Endothelial cell of umbilical vein (primary cell): ENCODE measurements at regions not wholly inside any gene's neighbourhood (a gene's known extent, or its start where the extent isn't known, plus 50 kb on each side); places are given as distances from the start of the nearest gene placed in this dataset.

Experiments used
- BruUV-seq: library from RNA; stranded (reverse); fragments of 400-500 nt; replicated peaks from 2 replicates; lab custom pipeline; 2021; lab: Mats Ljungman, UMichigan
- CTCF ChIA-PET: fragments of 300-600, 350-600 bp; sonication (Branson Sonifier 250); formaldehyde crosslinking; loops from one replicate; lab custom pipeline; 2021; ENCODE audit warnings: antibody characterized with exemption, inconsistent platforms; lab: Charles Lee
- POLR2A ChIA-PET: fragments of 300-600, 350-600 bp; sonication (Branson Sonifier 250); formaldehyde crosslinking; loops from one replicate; lab custom pipeline; 2021; ENCODE audit warnings: antibody characterized with exemption, inconsistent platforms; lab: Charles Lee
- DNase-seq: peaks from one replicate; pipeline ENCODE4 v3.0.0-alpha.2; 2011; ENCODE audit warnings: low read depth, low spot score
- FAIRE-seq: peaks from 2 replicates; lab custom pipeline; 2011; peaks lifted over from hg19 to GRCh38; lab: Jason Lieb, UNC
- H2AFZ ChIP-seq: 2 replicates; pipeline ENCODE4 v1.6.0; 2012; ENCODE audit warnings: low read depth, low read length, control low read depth, inconsistent platforms
- H3K27ac ChIP-seq: 2 replicates; pipeline ENCODE4 v1.5.1; 2011; ENCODE audit warnings: low read depth, mild to moderate bottlenecking, control low read depth, low read length, moderate library complexity; ENCODE audit not compliant: insufficient read depth
- H3K27me3 ChIP-seq, 2 experiments: 2 replicates each; pipeline versions ENCODE4 v1.6.0 to v1.6.1; 2011; ENCODE audit warnings: low read length in 2 of 2, mixed read lengths in 1 of 2; ENCODE audit not compliant: control insufficient read depth in 2 of 2, insufficient read depth in 2 of 2
- H3K36me3 ChIP-seq, 2 experiments: 2 replicates in 1 of 2; 3 replicates in 1 of 2; pipeline ENCODE4 v1.5.1; 2011; ENCODE audit warnings: low read length in 2 of 2, mild to moderate bottlenecking in 1 of 2, moderate library complexity in 1 of 2; ENCODE audit not compliant: control insufficient read depth in 2 of 2, insufficient read depth in 2 of 2; ENCODE audit errors: extremely low read depth in 1 of 2
- H3K4me1 ChIP-seq: 3 replicates; pipeline ENCODE4 v1.5.1; 2011; ENCODE audit warnings: mild to moderate bottlenecking, low read length; ENCODE audit not compliant: control insufficient read depth, insufficient read depth; ENCODE audit errors: extremely low read depth
- H3K4me2 ChIP-seq: 2 replicates; pipeline ENCODE4 v1.6.1; 2011; ENCODE audit warnings: low read length, control low read depth, mixed read lengths; ENCODE audit not compliant: insufficient read depth
- H3K4me3 ChIP-seq, 3 experiments: fragments of 200-600 bp in 1 of 3; sonication (generic), shearing (Covaris generic) in 1 of 3; replicated peaks in 1 of 3; 2 replicates each; pipeline ENCODE4 v1.5.1; 2011 to 2016; ENCODE audit warnings: control low read depth in 3 of 3, low read length in 3 of 3, mild to moderate bottlenecking in 2 of 3, inconsistent platforms in 1 of 3, low read depth in 1 of 3, moderate library complexity in 1 of 3; ENCODE audit not compliant: insufficient read depth in 1 of 3
- H3K79me2 ChIP-seq: 2 replicates; pipeline ENCODE4 v1.6.0; 2012; ENCODE audit warnings: low read length, inconsistent platforms; ENCODE audit not compliant: control insufficient read depth, insufficient read depth
- H3K9ac ChIP-seq: replicated peaks from 2 replicates; pipeline ENCODE3; 2011; ENCODE audit warnings: low read length, control low read depth; ENCODE audit not compliant: insufficient read depth; ENCODE audit errors: extremely low read depth
- H3K9me1 ChIP-seq: replicated peaks from 3 replicates; pipeline ENCODE4 v1.6.0; 2011; ENCODE audit warnings: mild to moderate bottlenecking, low read length; ENCODE audit not compliant: control insufficient read depth, insufficient read depth; ENCODE audit errors: extremely low read depth
- H3K9me3 ChIP-seq: replicated peaks from 2 replicates; pipeline ENCODE4 v1.5.1; 2012; ENCODE audit warnings: low read length, inconsistent platforms; ENCODE audit not compliant: control insufficient read depth, insufficient read depth
- H4K20me1 ChIP-seq: replicated peaks from 2 replicates; pipeline ENCODE3; 2011; ENCODE audit warnings: mild to moderate bottlenecking, low read length; ENCODE audit not compliant: control insufficient read depth, insufficient read depth; ENCODE audit errors: extremely low read depth
- EZH2 ChIP-seq: IDR thresholded peaks from 2 replicates; pipeline ENCODE4 v1.6.1; 2012; ENCODE audit warnings: borderline replicate concordance, low read depth, mild to moderate bottlenecking, moderate library complexity, low read length, inconsistent platforms; ENCODE audit not compliant: severe bottlenecking
- FOS ChIP-seq: IDR thresholded peaks from 2 replicates; pipeline ENCODE4 v1.6.1; 2011; ENCODE audit warnings: mild to moderate bottlenecking, low read length, moderate library complexity, borderline replicate concordance; ENCODE audit not compliant: insufficient read depth
- GATA2 ChIP-seq: IDR thresholded peaks from 2 replicates; pipeline ENCODE4 v1.7.0; 2011; ENCODE audit warnings: low read depth, mild to moderate bottlenecking, moderate library complexity, mixed read lengths, low read length; ENCODE audit not compliant: insufficient read length, insufficient read depth
- JUN ChIP-seq: IDR thresholded peaks from 2 replicates; pipeline ENCODE4 v1.6.1; 2011; ENCODE audit warnings: borderline replicate concordance, low read depth; ENCODE audit not compliant: insufficient read length, insufficient read depth
- MYC ChIP-seq: IDR thresholded peaks from one replicate; pipeline ENCODE4 v1.6.1; 2011; ENCODE audit warnings: mild to moderate bottlenecking, low read depth, low read length
- POLR2A ChIP-seq: IDR thresholded peaks from 2 replicates; pipeline ENCODE4 v1.6.1; 2012; ENCODE audit warnings: low read depth, mild to moderate bottlenecking, control low read depth, low read length
- POLR2AphosphoS5 ChIP-seq: IDR thresholded peaks from 2 replicates; pipeline ENCODE4 v1.6.1; 2012; ENCODE audit warnings: low read depth, mild to moderate bottlenecking, control low read depth, low read length, moderate library complexity; ENCODE audit not compliant: insufficient read depth
- dilution Hi-C: fragments of 300-500 bp; cut with MboI; formaldehyde crosslinking; loops from one replicate; pipeline ENCODE4 v1.15.0; 2019; ENCODE audit warnings: low sequenced_read_pairs; ENCODE audit not compliant: extremely low pct_ligation_motif_present
- intact Hi-C: fragments of 100-400 bp; cut with micrococcal nuclease; formaldehyde crosslinking; loops from one replicate; pipeline ENCODE4 v1.10.0; 2022
- TF ChIP-seq, protein P1 (sequence below): IDR thresholded peaks from 2 replicates; pipeline ENCODE4 v1.6.1; 2011; ENCODE audit not compliant: insufficient read depth, insufficient read length
- TF ChIP-seq, protein P2 (sequence below), 2 donors: IDR thresholded peaks; 1 replicate in 1 of 2; 2 replicates in 1 of 2; pipeline ENCODE4 v1.5.1; 2011; ENCODE audit warnings: low read length in 2 of 2, mild to moderate bottlenecking in 2 of 2, moderate library complexity in 2 of 2, control low read depth in 1 of 2, inconsistent platforms in 1 of 2, low read depth in 1 of 2; ENCODE audit not compliant: insufficient read depth in 1 of 2; ENCODE audit errors: extremely low read depth in 1 of 2

DNA sequence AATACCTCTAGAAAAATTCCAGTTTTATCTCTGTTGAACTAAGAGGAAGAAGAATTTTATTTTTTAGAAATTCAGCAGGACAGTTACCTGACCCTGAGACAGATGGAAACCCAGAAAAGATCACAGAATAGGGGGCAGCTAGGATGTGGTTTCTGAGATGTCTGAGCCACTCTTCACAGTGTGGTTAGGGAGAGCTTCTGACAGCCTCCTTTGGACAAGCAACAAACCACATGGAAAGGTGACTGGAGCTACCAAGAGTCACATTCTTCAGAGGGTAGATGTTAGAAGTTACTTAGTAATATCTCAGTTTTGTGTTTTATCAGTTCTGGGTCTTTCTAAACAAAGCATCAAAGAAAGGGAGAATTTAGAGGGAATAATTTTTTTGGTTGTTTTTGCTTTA lies 117.3 kb upstream of the NAP1L1 start:
- no peak overlapping the region for H2AFZ ChIP-seq
- intact Hi-C loops = no loop called here
- H3K9me3 ChIP-seq = peaks cover 3% of the 10 kb centered on the region
- H3K36me3 ChIP-seq = no peaks in the 10 kb centered on the region
- H4K20me1 ChIP-seq = no peaks in the 10 kb centered on the region
- no peak for DNase-seq
- no peak for FAIRE-seq
- no peaks in the 10 kb centered on the region for H3K4me1 ChIP-seq
- no peaks in the 10 kb centered on the region for H3K79me2 ChIP-seq
- H3K27me3 ChIP-seq = no peaks in the 10 kb centered on the region
- POLR2A ChIA-PET = no interaction called here
- no peak overlapping the region for H3K4me2 ChIP-seq
- TF ChIP-seq POLR2AphosphoS5 = no peak
- TF ChIP-seq, protein P1, sequence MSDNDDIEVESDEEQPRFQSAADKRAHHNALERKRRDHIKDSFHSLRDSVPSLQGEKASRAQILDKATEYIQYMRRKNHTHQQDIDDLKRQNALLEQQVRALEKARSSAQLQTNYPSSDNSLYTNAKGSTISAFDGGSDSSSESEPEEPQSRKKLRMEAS = no peak
- no TSS peak for BruUV-seq
- dilution Hi-C loops = no loop called here
- no peaks in the 10 kb centered on the region for H3K9me1 ChIP-seq
- no peak overlapping the region for H3K9ac ChIP-seq
- H3K27ac ChIP-seq = no peak overlapping the region
- H3K4me3 ChIP-seq = no peak overlapping the region
- CTCF ChIA-PET = interaction anchor here (0.8 to 1.6 kb wide), 3 partner anchors 10 to 255 kb away, joined by 3 read pairs; no protein-coding TSS in a partner anchor

DNA sequence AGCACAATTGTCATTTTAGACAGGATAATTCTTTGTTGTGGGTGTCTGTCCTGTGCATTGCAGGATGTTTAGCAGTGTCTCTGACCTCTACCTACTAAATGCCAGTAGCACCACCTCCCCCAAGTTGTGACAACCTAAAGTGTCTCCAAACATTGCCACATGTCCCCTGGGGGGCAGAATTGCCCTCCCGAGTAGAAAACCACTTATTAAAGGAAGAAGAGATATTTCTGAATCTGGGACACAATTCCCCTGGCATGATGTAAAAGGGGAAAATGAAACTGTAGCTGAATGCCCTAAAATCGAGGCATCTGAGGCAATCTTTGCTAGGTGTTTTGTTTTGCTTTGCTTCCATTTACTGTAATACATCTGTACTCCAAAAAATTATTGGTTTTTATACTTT lies 116.8 kb upstream of the NAP1L1 start:
- BruUV-seq = no TSS peak
- Histone ChIP-seq H3K4me3 (no peak overlapping the region), H3K27ac (no peak overlapping the region), H3K9me1 (no peaks in the 10 kb centered on the region), H3K36me3 (no peaks in the 10 kb centered on the region), H3K79me2 (no peaks in the 10 kb centered on the region), H3K9me3 (peaks cover 3% of the 10 kb centered on the region), H3K27me3 (no peaks in the 10 kb centered on the region), H3K9ac (no peak overlapping the region), H2AFZ (no peak overlapping the region), H4K20me1 (no peaks in the 10 kb centered on the region), H3K4me2 (no peak overlapping the region), H3K4me1 (no peaks in the 10 kb centered on the region)
- dilution Hi-C loops = no loop called here
- TF ChIP-seq EZH2 (no peak), FOS (no peak), POLR2AphosphoS5 (no peak), POLR2A (no peak), GATA2 (no peak), MYC (no peak), JUN (no peak)
- TF ChIP-seq, protein P2, sequence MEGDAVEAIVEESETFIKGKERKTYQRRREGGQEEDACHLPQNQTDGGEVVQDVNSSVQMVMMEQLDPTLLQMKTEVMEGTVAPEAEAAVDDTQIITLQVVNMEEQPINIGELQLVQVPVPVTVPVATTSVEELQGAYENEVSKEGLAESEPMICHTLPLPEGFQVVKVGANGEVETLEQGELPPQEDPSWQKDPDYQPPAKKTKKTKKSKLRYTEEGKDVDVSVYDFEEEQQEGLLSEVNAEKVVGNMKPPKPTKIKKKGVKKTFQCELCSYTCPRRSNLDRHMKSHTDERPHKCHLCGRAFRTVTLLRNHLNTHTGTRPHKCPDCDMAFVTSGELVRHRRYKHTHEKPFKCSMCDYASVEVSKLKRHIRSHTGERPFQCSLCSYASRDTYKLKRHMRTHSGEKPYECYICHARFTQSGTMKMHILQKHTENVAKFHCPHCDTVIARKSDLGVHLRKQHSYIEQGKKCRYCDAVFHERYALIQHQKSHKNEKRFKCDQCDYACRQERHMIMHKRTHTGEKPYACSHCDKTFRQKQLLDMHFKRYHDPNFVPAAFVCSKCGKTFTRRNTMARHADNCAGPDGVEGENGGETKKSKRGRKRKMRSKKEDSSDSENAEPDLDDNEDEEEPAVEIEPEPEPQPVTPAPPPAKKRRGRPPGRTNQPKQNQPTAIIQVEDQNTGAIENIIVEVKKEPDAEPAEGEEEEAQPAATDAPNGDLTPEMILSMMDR (IDR thresholded peaks at IDR 0.05; ENCODE audit: extremely low read depth in 1 of 2, insufficient read depth in 1 of 2, low read depth in 1 of 2, low read length in 2 of 2) = no peak
- TF ChIP-seq, protein P1 = no peak
- no peak for DNase-seq
- intact Hi-C loops = no loop called here
- ChIA-PET POLR2A (no interaction called here), CTCF (interaction anchor here (0.8 to 1.6 kb wide), 3 partner anchors 9 to 255 kb away, joined by 3 read pairs; no protein-coding TSS in a partner anchor)
- FAIRE-seq = no peak
